NCI-H1436 treated with DMSO at 0.1 percent for 48 hours (cell line): ENCODE measurements at regions not wholly inside any gene's neighbourhood (a gene's known extent, or its start where the extent isn't known, plus 50 kb on each side); places are given as distances from the start of the nearest gene placed in this dataset.

Experiments used
- DNase-seq: peaks from one replicate; lab custom pipeline; 2025; lab: John Stamatoyannopoulos, UW

- no peak for DNase-seq
Observed at GRCh38 chr18:39749154-39749553, 2183.6 kb upstream of the CELF4 start.

- no peak for DNase-seq
Observed at GRCh38 chr18:39748727-39749126, 2183.1 kb upstream of the CELF4 start.

GRCh38 chr18:39746201-39746600 is 2180.6 kb upstream of the CELF4 start:
- no peak for DNase-seq

- DNase-seq: no peak
Observed at GRCh38 chr18:39743463-39743862, 2177.9 kb upstream of the CELF4 start.

- DNase-seq: peak; percentile 71
Observed at GRCh38 chr18:39741755-39742466, 2176.3 kb upstream of the CELF4 start.

GRCh38 chr18:39737869-39738268 is 2172.3 kb upstream of the CELF4 start:
- DNase-seq: no peak

GRCh38 chr18:39732918-39733317 is 2167.3 kb upstream of the CELF4 start:
- DNase-seq: no peak

GRCh38 chr18:39730606-39731005 is 2165.0 kb upstream of the CELF4 start:
- no peak for DNase-seq

GRCh38 chr18:39724652-39725051 is 2159.1 kb upstream of the CELF4 start:
- no peak for DNase-seq

- DNase-seq: no peak
Observed at GRCh38 chr18:39721712-39722111, 2156.1 kb upstream of the CELF4 start.

- DNase-seq: no peak
Observed at GRCh38 chr18:39713961-39714360, 2148.4 kb upstream of the CELF4 start.

- no peak for DNase-seq
Observed at GRCh38 chr18:39711701-39712100, 2146.1 kb upstream of the CELF4 start.

- DNase-seq: no peak
Observed at GRCh38 chr18:39705362-39705761, 2139.8 kb upstream of the CELF4 start.

GRCh38 chr18:39702888-39703287 is 2137.3 kb upstream of the CELF4 start:
- no peak for DNase-seq

GRCh38 chr18:39701839-39702238 is 2136.2 kb upstream of the CELF4 start:
- DNase-seq: no peak

- DNase-seq: no peak
Observed at GRCh38 chr18:39701055-39701783, 2135.6 kb upstream of the CELF4 start.

GRCh38 chr18:39699340-39699964 is 2133.9 kb upstream of the CELF4 start:
- DNase-seq: no peak

GRCh38 chr18:39698436-39698835 is 2132.8 kb upstream of the CELF4 start:
- no peak for DNase-seq

GRCh38 chr18:39693359-39693758 is 2127.8 kb upstream of the CELF4 start:
- DNase-seq: no peak

GRCh38 chr18:39692367-39693015 is 2126.9 kb upstream of the CELF4 start:
- DNase-seq: no peak

GRCh38 chr18:39685303-39685902 is 2119.8 kb upstream of the CELF4 start:
- no peak for DNase-seq

- no peak for DNase-seq
Observed at GRCh38 chr18:39681061-39681460, 2115.5 kb upstream of the CELF4 start.
